ENCODE measurements at regions not wholly inside any gene's neighbourhood (a gene's known extent, or its start where the extent isn't known, plus 50 kb on each side); places are given as distances from the start of the nearest gene placed in this dataset.

- TF ChIP-seq CTCF (IDR thresholded peaks at IDR 0.05) (no peak), POLR2A (IDR thresholded peaks at IDR 0.05) (no peak)
Measured at GRCh38 chr4:116639070-116639577, 446.3 kb downstream of the TRAM1L1 start.
